HG02943 (cell line): ENCODE measurements at regions not wholly inside any gene's neighbourhood (a gene's known extent, or its start where the extent isn't known, plus 50 kb on each side); places are given as distances from the start of the nearest gene placed in this dataset.
"Not testable (repeated sequence)": the region's sequence is repeated elsewhere in the genome, so short reads cannot be mapped to it uniquely, and the experiment has no call there.

Experiments used
- ATAC-seq: cut with Tn5 transposase; IDR thresholded peaks from one replicate; pipeline ENCODE4 v1.9.1; 2021; ENCODE audit warnings: mild to moderate bottlenecking, low read depth, moderate library complexity; ENCODE audit not compliant: unreplicated experiment

- ATAC-seq = no peak
These were observed 980.4 kb downstream of the SLITRK5 start for GRCh38 chr13:88651531-88651930.

DNA sequence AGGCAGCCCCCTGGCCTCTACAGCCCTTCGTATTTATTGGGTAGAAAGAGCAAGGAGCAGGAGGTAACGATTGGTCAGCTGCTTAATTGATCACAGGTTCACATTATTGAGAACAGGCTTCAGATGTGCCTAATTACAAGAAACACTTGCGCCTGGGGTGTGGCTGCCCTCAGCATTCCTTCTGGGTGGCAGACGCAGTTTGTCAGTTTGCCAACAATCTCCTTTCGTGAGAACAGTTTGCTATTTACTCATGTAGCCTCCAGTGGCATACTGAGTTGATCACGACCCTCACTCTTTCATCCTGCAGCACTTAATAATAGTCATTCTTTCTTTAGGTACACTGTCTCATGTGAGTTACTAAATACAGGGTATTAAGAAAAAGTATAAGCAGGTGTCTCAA is 985.6 kb downstream of the SLITRK5 start:
- ATAC-seq = no peak

DNA sequence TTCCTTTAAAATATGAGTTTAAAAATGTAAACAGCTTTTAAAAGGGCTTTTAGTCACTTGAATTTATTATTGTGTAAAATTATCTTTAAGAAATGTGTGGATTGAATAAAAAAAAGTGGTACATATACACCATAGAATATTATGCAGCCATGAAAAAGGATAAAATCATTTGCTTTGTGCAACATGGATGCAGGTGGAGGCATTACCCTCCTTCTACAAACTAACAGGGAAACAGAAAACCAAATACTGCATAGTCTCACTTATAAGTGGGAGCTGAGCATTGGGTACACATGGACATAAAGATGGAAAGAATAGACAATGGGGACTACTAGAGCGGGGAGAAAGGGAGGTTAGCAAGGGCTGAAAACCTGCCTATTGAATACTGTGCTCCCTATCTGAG is 999.3 kb downstream of the SLITRK5 start:
- ATAC-seq = no peak

DNA sequence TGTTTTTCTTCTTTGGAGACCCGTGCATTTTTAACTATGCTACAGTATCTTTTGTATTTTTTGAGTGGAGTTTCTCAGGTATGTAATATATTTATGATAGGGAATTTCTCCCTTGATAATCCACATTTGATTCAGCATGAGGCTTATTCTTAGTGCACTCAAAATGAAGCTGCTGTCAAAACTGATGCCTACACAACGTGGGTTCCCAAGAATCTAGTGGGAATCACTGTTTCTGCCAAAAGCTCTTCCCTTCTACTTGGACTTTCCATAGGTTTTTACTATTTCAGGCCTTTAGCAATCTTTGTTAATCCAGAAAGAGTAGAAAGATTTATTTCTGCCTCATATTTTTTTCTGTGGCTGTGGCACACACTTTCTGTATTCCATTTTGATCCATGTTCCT is 1003.7 kb downstream of the SLITRK5 start:
- no peak for ATAC-seq

DNA sequence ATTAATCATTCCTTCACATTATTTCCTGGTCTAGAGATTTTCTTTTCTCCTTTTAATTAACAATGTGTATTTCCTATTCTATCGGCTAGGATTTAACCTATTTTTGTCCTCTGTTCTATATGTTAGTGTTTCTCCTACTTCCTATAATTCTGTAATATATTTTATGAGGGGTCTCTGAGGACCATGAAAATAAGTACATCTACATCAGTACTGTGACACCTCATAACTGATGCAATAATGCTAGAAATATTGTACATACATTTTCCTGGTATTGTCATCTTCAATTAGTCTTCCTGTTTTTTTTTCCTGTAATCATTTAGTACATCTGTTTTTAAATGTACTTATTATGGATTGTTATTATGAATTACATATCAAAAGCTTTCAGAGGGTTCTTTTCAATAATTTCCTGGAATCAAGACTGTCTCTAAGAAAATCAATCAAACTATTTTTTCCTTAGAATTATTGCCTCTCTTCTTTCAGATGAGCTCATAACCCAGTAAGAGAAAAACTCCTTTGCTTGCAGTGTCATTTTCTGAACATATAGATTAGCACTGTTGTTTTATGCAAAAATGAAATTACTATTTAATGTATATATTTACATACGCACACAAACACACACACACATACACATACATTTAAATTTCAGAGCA is 1004.3 kb downstream of the SLITRK5 start:
- ATAC-seq = no peak

DNA sequence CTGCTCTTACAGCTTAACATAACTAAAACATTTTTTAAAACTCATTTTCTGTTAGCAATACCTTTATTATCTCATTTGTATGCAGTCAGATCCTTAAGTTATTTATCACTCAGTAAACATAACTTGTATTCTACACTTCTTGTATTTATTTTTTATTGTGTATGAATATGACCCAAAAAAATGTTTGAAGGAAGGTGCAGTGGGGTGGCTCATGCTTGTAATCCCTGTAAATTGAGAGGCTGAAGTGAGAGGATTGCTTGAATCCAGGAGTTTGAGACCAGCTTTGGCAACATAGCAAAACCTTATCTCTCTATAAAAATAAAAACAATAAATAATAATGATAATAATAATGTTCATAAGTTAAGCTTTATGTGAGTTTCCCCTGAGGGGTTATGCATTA is 1004.8 kb downstream of the SLITRK5 start:
- no peak for ATAC-seq

DNA sequence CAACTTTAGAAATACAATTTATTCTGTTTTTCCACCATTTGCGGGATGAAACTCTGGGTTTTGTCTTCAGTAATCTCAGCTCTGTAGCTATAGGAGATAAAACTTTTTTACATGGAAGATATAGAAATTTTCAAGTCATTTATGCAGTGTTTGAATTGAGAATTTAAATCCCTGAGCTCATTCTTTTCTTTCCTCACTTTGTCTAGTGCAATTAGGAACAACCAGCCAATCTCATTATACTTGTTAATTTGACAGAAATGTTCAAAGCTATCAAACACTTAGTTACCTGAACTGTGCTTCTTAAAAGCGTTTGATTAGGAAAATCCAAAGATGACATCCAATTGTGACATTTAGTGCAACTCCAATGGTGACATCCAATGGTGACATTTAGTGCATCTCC is 1014.3 kb downstream of the SLITRK5 start:
- no peak for ATAC-seq

DNA sequence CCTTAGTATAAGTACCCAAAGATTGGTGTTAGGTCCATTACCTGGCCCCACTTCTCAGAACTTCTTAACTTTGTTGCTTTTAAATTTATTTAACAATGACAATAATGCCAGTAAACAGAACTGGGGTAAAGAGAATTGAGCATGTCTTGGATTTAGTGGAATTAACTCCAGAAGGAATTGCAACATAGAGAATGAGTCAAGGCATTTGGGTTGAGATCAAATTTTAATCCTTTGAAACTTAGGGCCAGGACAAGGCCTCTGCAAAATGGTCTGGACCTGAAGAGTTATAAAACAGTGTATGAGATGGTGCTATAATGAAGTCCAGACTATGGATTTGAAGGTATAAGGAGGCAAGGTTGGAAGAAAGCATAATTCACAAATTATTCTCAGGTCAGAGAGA is 1030.4 kb downstream of the SLITRK5 start:
- ATAC-seq = no peak

DNA sequence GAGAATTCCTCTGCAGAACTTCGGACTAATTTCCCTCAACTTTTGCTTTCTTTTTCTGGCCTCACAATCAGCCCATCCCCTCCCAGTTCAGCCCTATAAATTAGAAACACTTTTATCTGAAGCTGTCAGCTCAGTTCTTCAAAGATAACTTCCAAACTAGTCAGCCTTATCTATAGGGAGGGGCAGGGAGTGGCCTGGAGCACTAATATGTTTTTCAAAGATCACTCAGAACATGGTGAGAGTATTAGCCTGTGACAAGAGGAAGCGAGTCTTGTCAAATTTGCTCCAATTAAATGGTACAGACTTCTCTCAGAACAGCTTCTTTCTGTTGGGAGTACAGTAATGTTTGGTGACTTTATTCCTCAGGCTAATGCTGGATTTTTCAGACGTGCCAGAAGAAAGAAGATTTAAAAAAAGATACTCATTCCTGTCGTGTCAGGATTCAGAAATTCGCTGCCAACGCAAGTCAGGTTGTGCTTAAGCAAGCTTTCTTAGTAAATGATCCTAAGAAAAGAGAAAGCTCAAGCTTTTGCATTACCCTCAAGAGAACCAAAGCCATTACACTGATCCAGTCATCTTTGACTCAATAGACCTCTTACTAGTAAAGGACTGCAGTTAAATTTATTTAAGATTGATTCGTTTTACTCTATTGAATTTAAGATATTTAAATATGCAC is 1033.6 kb downstream of the SLITRK5 start:
- ATAC-seq = no peak

- no peak for ATAC-seq
These were observed 1036.5 kb downstream of the SLITRK5 start for GRCh38 chr13:88707646-88708045.

GRCh38 chr13:88717946-88718345 is 1046.8 kb downstream of the SLITRK5 start:
- ATAC-seq = no peak

DNA sequence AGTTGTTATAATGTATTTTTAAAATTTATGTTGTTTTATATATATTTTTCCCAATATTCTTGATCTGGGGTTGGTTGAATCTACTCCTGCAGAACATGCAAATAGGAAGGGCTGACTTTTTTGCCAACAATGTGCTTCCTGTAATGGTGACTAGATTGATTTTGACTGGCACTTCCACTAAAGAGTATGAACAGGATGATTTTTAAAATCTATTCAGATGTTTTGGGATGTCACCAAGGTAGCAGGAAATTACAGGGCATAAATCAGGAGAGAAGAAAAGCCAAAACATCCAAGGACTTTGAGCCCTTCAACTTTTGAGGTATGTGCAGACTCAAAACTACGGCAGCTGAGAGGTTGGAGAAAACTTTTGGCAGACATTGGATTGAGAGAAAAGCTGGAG is 1047.6 kb downstream of the SLITRK5 start:
- ATAC-seq = no peak

DNA sequence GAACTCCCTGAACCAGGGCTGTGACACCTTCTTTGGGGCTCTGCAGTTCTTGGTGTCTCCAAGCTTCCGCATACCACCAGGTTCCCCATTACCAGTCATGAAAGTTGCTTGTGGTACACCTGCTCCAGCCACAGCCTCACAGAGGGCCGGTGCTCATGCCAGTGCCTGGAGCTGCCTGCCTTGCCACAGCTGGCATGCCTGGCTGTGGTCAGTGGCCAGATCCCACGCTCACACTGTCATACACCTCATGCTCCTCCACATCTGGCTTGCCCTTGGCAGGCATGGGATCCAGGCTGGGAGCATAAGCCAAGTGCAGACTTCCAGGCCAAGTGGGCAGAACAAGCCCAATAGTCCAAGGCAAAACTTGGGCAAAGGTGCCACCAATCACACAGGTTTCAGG is 1054.9 kb downstream of the SLITRK5 start:
- no peak for ATAC-seq

DNA sequence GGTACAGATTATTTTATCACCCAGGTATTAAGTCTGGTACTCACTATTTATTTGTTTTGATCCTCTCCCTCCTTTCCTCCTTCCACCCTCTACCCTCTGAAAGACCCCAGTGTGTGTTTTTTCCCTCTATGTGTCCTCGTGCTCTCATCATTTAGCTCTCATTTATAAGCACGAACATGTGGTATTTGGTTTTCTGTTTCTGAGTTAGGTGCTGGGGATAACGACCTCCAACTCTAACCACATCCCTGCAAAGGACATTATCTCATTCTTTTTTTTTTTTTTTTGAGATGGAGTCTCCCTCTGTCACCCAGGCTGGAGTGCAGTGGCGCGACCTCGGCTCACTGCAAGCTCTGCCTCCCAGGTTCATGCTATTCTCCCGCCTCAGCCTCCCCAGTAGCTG is 1056.1 kb downstream of the SLITRK5 start:
- ATAC-seq = not testable (repeated sequence)

GRCh38 chr13:88729605-88730004 is 1058.4 kb downstream of the SLITRK5 start:
- ATAC-seq = no peak

- no peak for ATAC-seq
These were observed 1064.9 kb downstream of the SLITRK5 start for GRCh38 chr13:88736026-88736425.

DNA sequence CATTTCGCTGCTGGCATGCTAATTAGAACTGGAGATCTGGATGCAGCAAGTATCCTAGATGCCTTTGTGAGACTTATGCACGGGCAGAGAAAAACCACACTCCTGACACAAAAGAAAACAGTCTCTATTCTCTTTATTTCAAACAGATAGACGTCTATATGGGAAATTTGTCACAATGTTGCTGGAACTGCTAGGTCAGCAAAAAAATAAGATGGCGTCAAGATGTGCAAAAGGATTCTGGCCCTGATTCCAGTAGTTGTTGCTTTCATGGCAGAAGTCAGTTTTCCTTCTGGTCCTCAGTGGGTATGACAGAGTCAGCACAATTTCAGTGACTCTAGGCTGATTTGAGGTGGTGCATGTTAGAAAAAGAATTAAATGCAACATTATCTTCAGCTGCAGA is 1068.0 kb downstream of the SLITRK5 start:
- no peak for ATAC-seq

GRCh38 chr13:88744289-88744688 is 1073.1 kb downstream of the SLITRK5 start:
- no peak for ATAC-seq

DNA sequence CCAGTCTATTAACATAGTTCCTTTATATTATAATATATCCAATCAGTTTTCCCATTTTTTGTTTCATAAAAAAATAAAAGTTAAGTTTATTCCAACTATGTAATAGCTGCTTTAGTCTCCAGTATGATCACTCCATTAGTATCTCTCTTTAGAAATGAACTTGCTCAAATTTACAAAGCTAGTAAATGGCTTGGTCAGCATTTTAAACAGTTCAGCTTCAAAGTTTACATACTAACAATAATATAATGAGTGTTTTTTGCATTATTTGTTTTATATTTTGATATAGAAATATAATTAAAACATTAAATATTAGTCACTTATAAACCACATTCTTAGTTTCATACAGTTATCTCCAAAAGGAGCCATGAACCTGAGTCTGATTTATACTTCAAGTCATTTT is 1073.8 kb downstream of the SLITRK5 start:
- no peak for ATAC-seq

- no peak for ATAC-seq
These were observed 1080.9 kb downstream of the SLITRK5 start for GRCh38 chr13:88752041-88752440.

DNA sequence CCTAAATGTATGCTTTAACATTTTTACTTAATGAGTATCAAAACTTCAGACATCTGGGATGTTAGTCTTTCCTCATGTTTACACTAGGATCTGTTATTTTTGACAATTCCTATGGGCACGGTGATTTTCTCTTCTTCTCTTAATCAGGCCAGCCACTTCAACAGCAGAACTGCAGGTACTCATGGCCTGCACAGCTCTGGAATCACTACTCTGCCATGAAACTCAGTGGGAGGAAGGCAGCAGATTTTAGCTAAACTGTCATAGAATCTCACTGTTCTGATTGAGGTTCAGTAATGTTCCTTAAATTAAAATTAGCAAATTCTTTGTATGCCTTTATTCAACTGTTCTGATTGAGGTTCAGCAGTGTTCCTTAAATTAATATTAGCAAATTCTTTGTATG is 1083.0 kb downstream of the SLITRK5 start:
- ATAC-seq = no peak

DNA sequence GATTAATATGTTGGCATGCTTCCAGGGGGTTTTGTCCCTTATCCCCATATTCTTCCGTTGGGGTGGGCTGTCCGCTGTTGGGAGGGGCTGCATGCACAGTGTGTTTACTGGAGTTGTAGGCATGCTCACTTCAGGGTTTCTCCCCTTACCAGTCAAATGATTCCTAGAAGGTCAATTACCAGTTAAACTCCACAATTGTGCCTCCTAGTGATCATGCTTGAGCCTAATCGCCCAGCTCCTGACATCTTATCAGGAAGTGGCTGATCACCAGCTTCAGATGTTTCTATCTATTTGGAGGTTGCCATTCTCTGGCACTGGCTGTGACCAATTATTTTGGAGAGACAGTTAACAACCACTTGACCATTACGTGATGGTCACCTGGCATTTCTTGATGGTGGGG is 1090.0 kb downstream of the SLITRK5 start:
- no peak for ATAC-seq
